ENCODE measurements at regions not wholly inside any gene's neighbourhood (a gene's known extent, or its start where the extent isn't known, plus 50 kb on each side); places are given as distances from the start of the nearest gene placed in this dataset.

DNA sequence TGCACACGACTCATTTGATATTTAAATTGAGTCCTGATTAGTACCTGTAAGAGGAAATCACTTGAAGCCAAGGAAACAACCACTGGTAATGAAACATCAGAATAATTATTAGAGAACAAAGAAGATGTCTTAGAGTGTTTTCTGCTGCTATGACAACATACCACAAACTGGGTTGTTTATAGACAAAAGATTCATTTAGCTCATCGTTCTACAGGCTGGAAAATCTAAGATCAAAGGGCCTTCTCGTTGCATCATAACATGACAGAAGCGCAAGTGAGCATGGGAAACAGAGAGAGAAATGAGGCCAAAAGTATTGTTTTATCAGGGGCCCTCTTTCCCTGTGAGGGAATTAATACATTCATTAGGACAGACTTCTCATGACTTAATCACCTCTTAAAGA is 1024.0 kb upstream of the PCDH9 start:
- DNase-seq = no peak

- DNase-seq = no peak
Observed at GRCh38 chr13:68234274-68234673, 1004.1 kb upstream of the PCDH9 start.

DNA sequence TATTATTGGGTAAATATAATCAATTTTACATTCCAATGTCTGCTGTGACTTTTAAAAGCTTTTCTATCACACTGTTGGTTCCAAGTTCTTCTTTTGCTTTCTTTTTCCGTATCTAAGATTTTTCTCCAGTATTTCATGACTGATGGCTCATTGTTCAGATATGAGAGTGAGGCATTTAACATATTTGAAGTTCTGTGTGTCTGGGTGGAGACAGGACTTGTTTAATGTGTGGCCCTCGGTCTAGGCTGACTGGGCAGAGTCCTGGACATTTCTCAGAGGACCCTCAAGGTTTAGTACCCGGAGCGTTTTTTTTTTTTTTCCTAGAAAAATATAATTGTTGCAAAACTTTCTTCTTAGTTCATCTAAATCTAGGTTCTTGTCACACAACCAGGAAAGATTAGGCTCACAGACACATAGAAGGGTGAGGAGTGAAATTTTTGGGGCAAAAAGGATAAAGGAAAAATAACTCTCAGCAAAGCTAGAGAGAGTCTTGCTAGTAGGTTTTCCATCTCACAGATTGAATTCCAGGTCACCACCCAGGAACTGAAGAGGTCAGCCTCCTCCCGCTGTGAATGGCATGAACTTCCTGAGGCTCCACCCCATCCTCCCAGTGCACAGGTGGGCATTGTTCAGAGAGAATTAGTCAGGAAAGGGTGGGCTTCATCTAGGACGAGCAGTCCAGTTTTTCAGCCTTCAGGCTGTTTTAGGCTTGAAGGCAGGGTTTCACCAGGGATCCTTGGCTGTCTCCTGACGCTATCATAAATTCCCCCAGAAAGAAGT is 1002.4 kb upstream of the PCDH9 start:
- DNase-seq = no peak

DNA sequence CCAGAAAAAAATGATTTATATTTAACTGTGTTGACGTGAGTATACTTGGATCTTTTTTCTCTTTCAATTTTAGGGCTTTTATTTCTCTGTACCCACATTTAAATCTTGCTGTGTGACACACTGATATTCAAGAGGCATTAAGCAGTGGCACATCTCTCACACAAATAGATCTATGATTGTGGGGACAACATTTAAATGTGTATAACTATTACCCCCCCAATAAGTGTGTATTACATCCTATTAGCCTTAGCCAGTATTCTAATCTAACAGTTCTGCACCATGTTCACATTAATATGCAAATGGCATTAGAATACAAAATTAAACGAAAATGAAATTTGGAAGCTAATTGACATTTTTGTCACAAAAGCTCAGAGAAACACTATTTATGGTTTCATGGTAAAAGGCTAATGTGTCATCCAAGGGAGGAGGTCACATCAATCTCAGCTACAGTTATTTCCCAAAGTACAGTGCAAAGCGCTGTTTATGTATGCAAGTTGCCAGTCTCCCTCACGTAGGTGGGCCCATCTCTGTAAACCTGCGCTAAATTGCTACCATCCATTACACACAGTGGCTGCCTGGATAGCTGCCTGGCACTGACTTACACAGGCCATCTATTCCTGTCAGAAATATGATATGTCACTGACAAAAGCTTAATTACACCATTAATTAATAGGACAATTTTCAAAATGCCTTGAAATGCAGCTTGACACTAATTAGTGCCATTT is 984.7 kb upstream of the PCDH9 start:
- no peak for DNase-seq

- no peak for DNase-seq
Observed at GRCh38 chr13:68199271-68199670, 969.1 kb upstream of the PCDH9 start.

- DNase-seq = no peak
Observed at GRCh38 chr13:68190818-68191217, 960.7 kb upstream of the PCDH9 start.

- DNase-seq = no peak
Observed at GRCh38 chr13:68185444-68186141, 955.5 kb upstream of the PCDH9 start.

DNA sequence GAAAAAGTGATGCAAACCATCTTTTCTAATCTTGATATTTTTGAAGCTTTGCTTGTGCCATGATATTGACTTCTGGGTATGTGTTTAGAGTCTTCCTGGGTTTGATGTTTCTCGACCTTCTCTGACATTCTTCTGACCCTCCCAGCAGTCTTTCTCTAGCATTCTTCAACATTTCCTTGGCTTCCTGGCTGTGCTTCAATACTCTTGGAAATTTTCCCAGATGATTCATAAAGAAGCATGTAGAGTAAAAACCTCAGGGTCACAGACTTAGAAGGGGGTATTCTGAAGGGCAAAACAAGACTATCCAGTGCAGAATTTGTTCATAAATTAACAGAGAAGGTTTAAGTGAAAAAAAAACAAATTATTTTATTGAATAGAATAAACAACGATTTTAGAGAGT is 946.3 kb upstream of the PCDH9 start:
- DNase-seq = no peak

DNA sequence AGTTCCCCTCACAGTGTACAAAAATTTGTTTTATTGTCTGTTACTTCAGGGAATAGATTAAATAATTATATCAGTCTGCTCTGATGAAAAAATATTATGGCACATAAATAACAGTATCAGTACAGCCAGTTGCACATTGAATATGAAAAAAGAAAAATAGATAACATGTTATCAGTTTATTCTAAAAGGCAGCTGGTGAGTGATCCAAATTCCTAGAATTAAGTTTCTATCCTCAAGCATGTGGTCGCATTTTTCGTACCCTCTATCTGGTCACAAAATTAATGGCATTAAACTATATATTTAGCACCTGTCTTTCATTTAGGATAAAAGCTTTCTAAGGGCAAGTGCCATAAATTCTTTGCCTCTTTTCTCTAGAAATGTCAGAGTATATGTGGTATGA is 944.8 kb upstream of the PCDH9 start:
- no peak for DNase-seq

- DNase-seq = no peak
Observed at GRCh38 chr13:68173111-68173510, 943.0 kb upstream of the PCDH9 start.

DNA sequence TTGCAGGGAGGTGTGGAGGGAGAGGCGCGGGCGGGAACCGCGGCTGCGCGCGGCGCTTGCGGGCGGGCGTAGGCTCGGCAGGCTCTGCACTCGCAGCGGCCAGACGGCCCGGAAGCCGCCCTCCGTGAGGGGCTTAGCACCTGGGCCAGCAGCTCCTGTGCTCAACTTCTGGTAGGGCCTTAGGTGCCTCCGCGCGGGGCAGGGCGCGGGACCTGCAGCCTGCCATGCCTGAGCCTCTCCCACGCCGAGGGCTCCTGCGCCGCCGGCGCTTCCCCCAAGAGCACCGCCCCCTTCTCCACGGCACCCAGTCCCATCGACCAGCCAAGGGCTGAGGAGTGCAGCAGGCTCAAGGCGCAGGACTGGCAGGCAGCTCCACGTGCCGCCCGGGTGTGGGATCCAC is 940.8 kb upstream of the PCDH9 start:
- DNase-seq = no peak

DNA sequence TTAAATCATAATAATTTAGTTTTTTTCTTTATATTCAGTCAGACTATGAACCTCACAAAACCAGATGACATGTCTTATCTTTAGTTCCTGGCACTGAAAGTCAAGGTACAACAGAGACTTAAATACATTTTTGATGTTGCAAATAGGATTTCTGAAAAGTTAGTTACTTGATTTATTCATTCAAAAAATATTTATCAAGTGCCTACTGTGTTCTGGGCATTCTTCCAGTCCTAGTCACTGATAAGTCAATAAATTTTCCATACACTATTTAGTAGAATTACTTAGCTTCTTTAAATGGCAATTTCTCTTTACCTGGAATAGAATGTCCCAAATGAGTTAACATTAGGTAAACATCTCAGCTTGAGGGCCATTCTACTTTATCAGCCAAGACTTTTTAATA is 938.3 kb upstream of the PCDH9 start:
- no peak for DNase-seq

GRCh38 chr13:68160466-68160865 is 930.3 kb upstream of the PCDH9 start:
- DNase-seq = no peak

GRCh38 chr13:68152414-68152813 is 922.3 kb upstream of the PCDH9 start:
- no peak for DNase-seq

DNA sequence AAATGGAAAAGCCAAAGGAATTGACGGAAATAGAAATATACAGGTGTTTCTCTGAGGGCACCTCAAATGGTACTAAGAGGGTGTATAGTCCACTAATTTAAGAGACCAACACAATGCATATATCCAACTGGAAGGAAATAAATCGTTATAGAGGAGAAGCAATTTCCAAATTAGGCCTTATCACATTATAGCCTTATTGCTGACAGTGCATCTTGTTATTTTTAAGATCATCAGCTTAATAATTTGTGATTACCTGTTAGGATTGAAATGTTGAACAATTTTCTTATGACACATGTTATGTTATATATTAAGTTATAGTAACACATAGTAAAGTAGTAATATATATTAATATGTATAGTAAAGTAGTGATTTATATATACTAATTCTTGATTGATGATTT is 915.7 kb upstream of the PCDH9 start:
- no peak for DNase-seq

- DNase-seq = no peak
Observed at GRCh38 chr13:68128297-68128915, 898.3 kb upstream of the PCDH9 start.

- no peak for DNase-seq
Observed at GRCh38 chr13:68125087-68125480, 894.9 kb upstream of the PCDH9 start.

- DNase-seq = no peak
Observed at GRCh38 chr13:68124437-68125086, 894.4 kb upstream of the PCDH9 start.

GRCh38 chr13:68110178-68110768 is 880.1 kb upstream of the PCDH9 start:
- DNase-seq = no peak

- no peak for DNase-seq
Observed at GRCh38 chr13:68107667-68108066, 877.5 kb upstream of the PCDH9 start.

DNA sequence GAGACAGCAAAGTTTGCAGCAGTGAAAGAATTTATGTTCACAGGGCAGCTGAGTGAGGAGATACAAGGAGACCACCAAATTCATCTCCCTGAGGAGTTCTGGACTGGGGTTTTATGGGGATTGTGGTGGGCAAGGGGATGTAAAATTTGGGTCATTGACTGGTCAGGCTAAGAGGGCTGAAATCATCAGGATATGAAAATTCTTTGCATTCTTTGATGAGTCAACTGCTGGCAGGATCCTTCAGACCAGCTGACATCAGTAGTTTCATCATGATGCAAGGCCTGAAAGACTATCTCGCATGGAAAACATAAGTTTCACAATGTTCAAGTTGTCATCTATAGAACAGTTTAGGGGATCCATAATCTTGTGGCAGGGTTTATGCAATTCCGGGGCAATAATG is 869.5 kb upstream of the PCDH9 start:
- DNase-seq = no peak

- no peak for DNase-seq
Observed at GRCh38 chr13:68081061-68081460, 850.9 kb upstream of the PCDH9 start.

- no peak for DNase-seq
Observed at GRCh38 chr13:68078874-68079273, 848.7 kb upstream of the PCDH9 start.

Data from NCI-H345 (cell line).